ENCODE measurements at regions not wholly inside any gene's neighbourhood (a gene's known extent, or its start where the extent isn't known, plus 50 kb on each side); places are given as distances from the start of the nearest gene placed in this dataset.

- no peak overlapping the region for H3K4me3 ChIP-seq (ENCODE audit: low read depth, low read length)
- TF ChIP-seq CTCF (IDR thresholded peaks at IDR 0.05; ENCODE audit: low read depth, low read length) = no peak
These were observed 138.4 kb upstream of the NALF2 start for GRCh38 chrX:69365755-69366154.

GRCh38 chrX:69365349-69365748 lies 138.8 kb upstream of the NALF2 start:
- no peak overlapping the region for H3K4me3 ChIP-seq (ENCODE audit: low read depth, low read length)
- TF ChIP-seq CTCF (IDR thresholded peaks at IDR 0.05; ENCODE audit: low read depth, low read length) = no peak

- no peak for TF ChIP-seq CTCF (IDR thresholded peaks at IDR 0.05; ENCODE audit: low read depth, low read length)
- H3K4me3 ChIP-seq (ENCODE audit: low read depth, low read length) = no peak overlapping the region
These were observed 141.3 kb upstream of the NALF2 start for GRCh38 chrX:69362856-69363255.

- no peak for TF ChIP-seq CTCF (IDR thresholded peaks at IDR 0.05; ENCODE audit: low read depth, low read length)
These were observed 141.8 kb upstream of the NALF2 start for GRCh38 chrX:69362354-69362753.

GRCh38 chrX:69361311-69361845 lies 142.7 kb upstream of the NALF2 start:
- H3K4me3 ChIP-seq (ENCODE audit: low read depth, low read length) = no peak overlapping the region
- TF ChIP-seq CTCF (IDR thresholded peaks at IDR 0.05; ENCODE audit: low read depth, low read length) = no peak

More at GRCh38 chrX:69362354-69362753, 141.8 kb upstream of the NALF2 start:
- no peak overlapping the region for H3K4me3 ChIP-seq (ENCODE audit: low read depth, low read length)

GRCh38 chrX:69357317-69357716 lies 146.8 kb upstream of the NALF2 start:
- H3K4me3 ChIP-seq (ENCODE audit: low read depth, low read length) = no peak overlapping the region
- no peak for TF ChIP-seq CTCF (IDR thresholded peaks at IDR 0.05; ENCODE audit: low read depth, low read length)

GRCh38 chrX:69324851-69325250 lies 159.6 kb upstream of the PJA1 start:
- H3K4me3 ChIP-seq (ENCODE audit: low read depth, low read length) = no peak overlapping the region
- TF ChIP-seq CTCF (IDR thresholded peaks at IDR 0.05; ENCODE audit: low read depth, low read length) = no peak
